H1 (cell line): ENCODE measurements at regions not wholly inside any gene's neighbourhood (a gene's known extent, or its start where the extent isn't known, plus 50 kb on each side); places are given as distances from the start of the nearest gene placed in this dataset.

ENCODE experiments used
- CTCF ChIA-PET: fragments of 300-600 bp; sonication (Branson Sonifier 250); formaldehyde crosslinking; loops from one replicate; lab custom pipeline; 2021; ENCODE audit not compliant: partially characterized antibody; lab: Charles Lee
- POLR2A ChIA-PET: fragments of 300-600 bp; sonication (Branson Sonifier 250); formaldehyde crosslinking; loops from one replicate; lab custom pipeline; 2021; ENCODE audit warnings: inconsistent platforms; ENCODE audit not compliant: partially characterized antibody; lab: Charles Lee
- DNase-seq, 2 experiments: peaks; one replicate each; pipeline versions ENCODE4 v3.0.0 to v3.0.0-alpha.2; 2010 to 2022; ENCODE audit warnings: low spot score in 2 of 2, low read depth in 1 of 2, mixed read lengths in 1 of 2
- FAIRE-seq: peaks from 2 replicates; lab custom pipeline; 2011; peaks lifted over from hg19 to GRCh38; lab: Jason Lieb, UNC
- H2AFZ ChIP-seq: 2 replicates; pipeline ENCODE4 v1.8.1; 2012; ENCODE audit warnings: low read length, inconsistent platforms
- H2AK5ac ChIP-seq: 2 replicates; pipeline ENCODE4 v1.6.1; 2013; ENCODE audit warnings: low read depth, low read length
- H2BK120ac ChIP-seq: replicated peaks from 2 replicates; pipeline ENCODE3; 2013; ENCODE audit warnings: low read depth, low read length, inconsistent platforms
- H2BK12ac ChIP-seq: 2 replicates; pipeline ENCODE4 v1.6.1; 2013; ENCODE audit warnings: low read depth, low read length
- H2BK15ac ChIP-seq: 2 replicates; pipeline ENCODE4 v1.6.1; 2013; ENCODE audit warnings: low read length
- H2BK20ac ChIP-seq: 2 replicates; pipeline ENCODE4 v1.6.1; 2013; ENCODE audit warnings: low read length
- H2BK5ac ChIP-seq: 2 replicates; pipeline ENCODE4 v1.6.1; 2013; ENCODE audit warnings: low read depth, low read length
- H3K14ac ChIP-seq: 2 replicates; pipeline ENCODE4 v1.6.1; 2013; ENCODE audit warnings: inconsistent platforms; ENCODE audit not compliant: insufficient read length
- H3K18ac ChIP-seq: 2 replicates; pipeline ENCODE4 v1.6.1; 2013; ENCODE audit warnings: low read length; ENCODE audit errors: extremely low read depth
- H3K23ac ChIP-seq: 2 replicates; pipeline ENCODE4 v1.6.1; 2013; ENCODE audit warnings: inconsistent platforms; ENCODE audit not compliant: insufficient read length
- H3K23me2 ChIP-seq: 2 replicates; pipeline ENCODE4 v1.6.1; 2013; ENCODE audit warnings: low read depth, low read length
- H3K27ac ChIP-seq: 2 replicates; pipeline ENCODE4 v1.6.1; 2011; ENCODE audit warnings: low read depth, low read length, inconsistent platforms
- H3K27me3 ChIP-seq, 4 experiments: replicated peaks in 1 of 4; 1 replicate in 1 of 4; 2 replicates in 3 of 4; pipeline versions ENCODE4 v1.6.1 to v1.8.1; 2011 to 2013; ENCODE audit warnings: low read length in 3 of 4, mild to moderate bottlenecking in 3 of 4, inconsistent platforms in 2 of 4, mixed read lengths in 2 of 4, moderate library complexity in 1 of 4; ENCODE audit not compliant: control insufficient read depth in 3 of 4, insufficient read depth in 3 of 4; ENCODE audit errors: extremely low read depth in 1 of 4
- H3K36me3 ChIP-seq, 4 experiments: 2 replicates each; pipeline versions ENCODE4 v1.6.1 to v1.8.1; 2011 to 2013; ENCODE audit warnings: mild to moderate bottlenecking in 4 of 4, low read length in 3 of 4, moderate library complexity in 2 of 4, control low read depth in 1 of 4, inconsistent platforms in 1 of 4; ENCODE audit not compliant: insufficient read depth in 4 of 4, control insufficient read depth in 2 of 4
- H3K4ac ChIP-seq: replicated peaks from 2 replicates; pipeline ENCODE3; 2013; ENCODE audit warnings: low read length, low read depth, mixed read lengths, inconsistent platforms; ENCODE audit not compliant: insufficient read length
- H3K4me1 ChIP-seq, 4 experiments: replicated peaks in 1 of 4; 1 replicate in 1 of 4; 2 replicates in 3 of 4; pipeline versions ENCODE4 v1.6.1 to v1.8.1; 2011 to 2013; ENCODE audit warnings: low read length in 3 of 4, inconsistent platforms in 2 of 4, mixed read lengths in 1 of 4; ENCODE audit not compliant: insufficient read depth in 4 of 4, control insufficient read depth in 3 of 4
- H3K4me2 ChIP-seq, 2 experiments: 2 replicates each; pipeline versions ENCODE4 v1.6.1 to v1.8.1; 2011 to 2013; ENCODE audit warnings: low read depth in 2 of 2, low read length in 2 of 2, control low read depth in 1 of 2, inconsistent platforms in 1 of 2, mild to moderate bottlenecking in 1 of 2; ENCODE audit not compliant: insufficient read depth in 1 of 2
- H3K4me3 ChIP-seq, 4 experiments: fragments of 200-600, 300-600 bp in 1 of 4; sonication (generic), shearing (Covaris generic), sonication (Bioruptor Twin) in 1 of 4; 2 replicates each; pipeline versions ENCODE4 v1.5.1 to v1.8.1; 2011 to 2016; ENCODE audit warnings: low read length in 4 of 4, low read depth in 3 of 4, control low read depth in 2 of 4, inconsistent platforms in 2 of 4, mild to moderate bottlenecking in 2 of 4, mixed read lengths in 1 of 4, moderate library complexity in 1 of 4; ENCODE audit not compliant: insufficient read depth in 2 of 4; ENCODE audit errors: extremely low read depth in 1 of 4
- H3K56ac ChIP-seq: replicated peaks from 2 replicates; pipeline ENCODE3; 2013; ENCODE audit warnings: low read depth, mild to moderate bottlenecking, mixed read lengths, low read length, inconsistent platforms; ENCODE audit not compliant: insufficient read length
- H3K79me1 ChIP-seq: 2 replicates; pipeline ENCODE4 v1.6.1; 2013; ENCODE audit warnings: low read depth, low read length, control low read depth
- H3K79me2 ChIP-seq, 2 experiments: 2 replicates each; pipeline versions ENCODE4 v1.6.1 to v1.8.1; 2012 to 2013; ENCODE audit warnings: low read length in 2 of 2, mild to moderate bottlenecking in 2 of 2, inconsistent platforms in 1 of 2; ENCODE audit not compliant: insufficient read depth in 2 of 2, control insufficient read depth in 1 of 2
- H3K9ac ChIP-seq, 4 experiments: replicated peaks in 1 of 4; 1 replicate in 1 of 4; 2 replicates in 3 of 4; pipeline versions ENCODE4 v1.6.1 to v1.8.1; 2011 to 2013; ENCODE audit warnings: low read depth in 3 of 4, low read length in 3 of 4, control low read depth in 2 of 4, mild to moderate bottlenecking in 2 of 4, moderate library complexity in 2 of 4, inconsistent platforms in 1 of 4; ENCODE audit errors: extremely low read depth in 1 of 4
- H3K9me3 ChIP-seq, 2 experiments: 2 replicates each; pipeline versions ENCODE4 v1.6.1 to v1.8.1; 2012 to 2013; ENCODE audit warnings: mild to moderate bottlenecking in 2 of 2, moderate library complexity in 2 of 2, control low read depth in 1 of 2, inconsistent platforms in 1 of 2, low read depth in 1 of 2, low read length in 1 of 2, mixed read lengths in 1 of 2; ENCODE audit not compliant: insufficient read depth in 2 of 2
- H4K20me1 ChIP-seq, 2 experiments: replicated peaks in 1 of 2; 2 replicates each; pipeline versions ENCODE3 to v1.8.1; 2011 to 2013; ENCODE audit warnings: inconsistent platforms in 2 of 2, low read length in 2 of 2, mild to moderate bottlenecking in 1 of 2; ENCODE audit not compliant: insufficient read depth in 2 of 2, control insufficient read depth in 1 of 2
- H4K5ac ChIP-seq: 2 replicates; pipeline ENCODE4 v1.6.1; 2013; ENCODE audit warnings: low read length, low read depth, mixed read lengths, inconsistent platforms; ENCODE audit not compliant: insufficient read length
- H4K8ac ChIP-seq: 2 replicates; pipeline ENCODE4 v1.8.0; 2013; ENCODE audit warnings: mild to moderate bottlenecking, moderate library complexity, low read length, inconsistent platforms; ENCODE audit not compliant: insufficient read depth; ENCODE audit errors: extremely low read depth
- H4K91ac ChIP-seq: replicated peaks from 2 replicates; pipeline ENCODE3; 2013; ENCODE audit warnings: low read length, mixed read lengths, inconsistent platforms; ENCODE audit not compliant: insufficient read length
- CTCF ChIP-seq, 3 experiments: IDR thresholded peaks; 1 replicate in 2 of 3; 2 replicates in 1 of 3; pipeline versions ENCODE4 v1.5.1 to v1.6.1; 2011; ENCODE audit warnings: low read length in 3 of 3, mild to moderate bottlenecking in 3 of 3, inconsistent platforms in 2 of 3, low read depth in 1 of 3, moderate library complexity in 1 of 3; ENCODE audit not compliant: insufficient read depth in 1 of 3; ENCODE audit errors: control extremely low read depth in 1 of 3
- KDM5A ChIP-seq: fragments of 200-600 bp; IDR thresholded peaks from 2 replicates; pipeline ENCODE4 v1.7.1; 2012; ENCODE audit warnings: mild to moderate bottlenecking, low read length, inconsistent platforms, mixed read lengths
- TAF1 ChIP-seq: IDR thresholded peaks from 2 replicates; pipeline ENCODE4 v1.6.1; 2011; ENCODE audit warnings: mild to moderate bottlenecking, low read depth, low read length
- TAF7 ChIP-seq: optimal IDR thresholded peaks from 2 replicates; pipeline ENCODE3; 2011; ENCODE audit warnings: low read depth, mild to moderate bottlenecking, inconsistent platforms, low read length, moderate library complexity, borderline replicate concordance
- WGBS, 2 experiments: shearing (Covaris generic) in 1 of 2; methylation state at CpG; one replicate each; pipeline versions ENCODE4 v1.1.6 to v1.1.7; 2013 to 2015; ENCODE audit warnings: low lambda C conversion rate in 2 of 2, mixed read lengths in 2 of 2, inconsistent platforms in 1 of 2, low coverage in 1 of 2, missing lambda C conversion rate in 1 of 2; ENCODE audit not compliant: insufficient replicate concordance in 2 of 2, insufficient coverage in 1 of 2, insufficient read length in 1 of 2; ENCODE audit errors: extremely low coverage in 1 of 2, missing lambda C conversion rate in 1 of 2; 5-methylcytosine and 5-hydroxymethylcytosine counted together

DNA sequence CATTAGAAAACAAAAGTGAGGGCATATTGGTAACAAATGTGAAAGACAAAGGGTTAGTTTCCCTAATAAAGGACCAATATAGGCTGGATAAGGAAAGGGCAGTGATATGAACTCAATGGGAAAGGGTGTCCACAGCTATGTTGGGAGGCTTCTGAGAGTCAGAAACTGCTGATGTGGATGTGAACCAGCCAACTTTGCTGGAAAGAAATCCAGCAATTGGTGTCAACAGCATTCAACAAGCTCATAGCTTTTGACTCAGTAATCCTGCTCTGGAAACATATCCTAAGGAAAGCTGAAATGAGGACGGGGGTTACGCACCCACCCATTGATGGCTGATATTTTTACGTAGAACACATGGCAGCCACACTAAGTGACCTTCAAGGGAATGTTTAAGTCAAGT, 63.7 kb downstream of the ARL4C start:
- 88% methylated on average over 3 of the region's 3 CpGs; no CpG with 5 or more reads in 1 of the 2 experiments for whole genome bisulfite sequencing, 2 experiments
- FAIRE-seq (no peak), DNase-seq (no peak)
- H3K23ac ChIP-seq: no peak overlapping the region
- H2AFZ ChIP-seq: no peak overlapping the region; the same call in 1 of the 2 replicates
- H4K8ac ChIP-seq: no peak overlapping the region
- no peaks in the 10 kb centered on the region for H3K23me2 ChIP-seq
- POLR2A ChIA-PET: no interaction called here
- peaks cover 0 to 6% (median 5%) of the 10 kb centered on the region in 4 experiments; a peak in 3 of 7 replicates for H3K27me3 ChIP-seq
- H3K4me1 ChIP-seq: peaks cover 0 to 9% (median 4%) of the 10 kb centered on the region in 4 experiments; a peak in 3 of 7 replicates
- H4K20me1 ChIP-seq: no peaks in the 10 kb centered on the region
- no peak overlapping the region for H4K5ac ChIP-seq
- H3K9me3 ChIP-seq: no peaks in the 10 kb centered on the region
- H2BK20ac ChIP-seq: peak overlapping the region; percentile 43; the same call in 1 of the 2 replicates
- H3K36me3 ChIP-seq: no peaks in the 10 kb centered on the region
- no peak overlapping the region for H3K4me3 ChIP-seq
- H2BK12ac ChIP-seq: no peak overlapping the region; the same call in 1 of the 2 replicates
- H3K79me1 ChIP-seq: no peaks in the 10 kb centered on the region
- no peak overlapping the region for H3K27ac ChIP-seq
- no peak overlapping the region for H2BK5ac ChIP-seq
- no peak overlapping the region for H3K4ac ChIP-seq
- H3K14ac ChIP-seq: no peak overlapping the region
- H3K4me2 ChIP-seq: no peak overlapping the region
- H3K79me2 ChIP-seq: no peaks in the 10 kb centered on the region
- no peak overlapping the region for H4K91ac ChIP-seq
- H2BK15ac ChIP-seq: no peak overlapping the region
- no peak overlapping the region for H3K56ac ChIP-seq
- H2AK5ac ChIP-seq: 0 out of 2 replicates have a peak overlapping the region, but pooled peaks have one; percentile 29
- no peak overlapping the region for H2BK120ac ChIP-seq
- CTCF ChIA-PET: interaction anchor here (0.6 to 1.2 kb wide), 2 partner anchors 53 to 789 kb away, joined by 4 read pairs; no protein-coding TSS in a partner anchor
- no peak overlapping the region for H3K18ac ChIP-seq
- no peak overlapping the region for H3K9ac ChIP-seq
- TF ChIP-seq KDM5A (no peak), TAF1 (no peak), TAF7 (no peak), CTCF (IDR thresholded peaks at IDR 0.05; ENCODE audit: control extremely low read depth in 1 of 3, insufficient read depth in 1 of 3, low read depth in 1 of 3, low read length in 3 of 3) (no peak)
